Dedifferentiated amniotic fluid mesenchymal stem cell (primary cell): ENCODE measurements at regions not wholly inside any gene's neighbourhood (a gene's known extent, or its start where the extent isn't known, plus 50 kb on each side); places are given as distances from the start of the nearest gene placed in this dataset.

Source experiments
- DNase-seq: peaks from one replicate; pipeline ENCODE4 v3.0.0-alpha.2; 2016; ENCODE audit errors: extremely low spot score

DNA sequence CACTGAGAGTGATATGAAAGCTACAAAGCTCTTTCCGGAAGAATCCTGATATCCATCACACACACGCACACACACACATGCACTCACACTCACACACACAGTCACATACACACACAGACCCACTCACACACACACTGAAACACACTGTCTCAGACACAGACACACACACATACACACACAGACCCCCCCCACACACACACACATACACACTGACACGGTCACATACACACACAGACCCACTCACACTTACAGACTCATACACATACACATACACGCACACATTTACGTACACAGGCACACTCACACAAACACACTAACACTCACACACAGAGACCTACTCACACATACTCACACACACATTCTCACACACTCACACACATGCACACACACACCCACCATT, 58.6 kb downstream of the LIG4 start:
- no peak for DNase-seq

DNA sequence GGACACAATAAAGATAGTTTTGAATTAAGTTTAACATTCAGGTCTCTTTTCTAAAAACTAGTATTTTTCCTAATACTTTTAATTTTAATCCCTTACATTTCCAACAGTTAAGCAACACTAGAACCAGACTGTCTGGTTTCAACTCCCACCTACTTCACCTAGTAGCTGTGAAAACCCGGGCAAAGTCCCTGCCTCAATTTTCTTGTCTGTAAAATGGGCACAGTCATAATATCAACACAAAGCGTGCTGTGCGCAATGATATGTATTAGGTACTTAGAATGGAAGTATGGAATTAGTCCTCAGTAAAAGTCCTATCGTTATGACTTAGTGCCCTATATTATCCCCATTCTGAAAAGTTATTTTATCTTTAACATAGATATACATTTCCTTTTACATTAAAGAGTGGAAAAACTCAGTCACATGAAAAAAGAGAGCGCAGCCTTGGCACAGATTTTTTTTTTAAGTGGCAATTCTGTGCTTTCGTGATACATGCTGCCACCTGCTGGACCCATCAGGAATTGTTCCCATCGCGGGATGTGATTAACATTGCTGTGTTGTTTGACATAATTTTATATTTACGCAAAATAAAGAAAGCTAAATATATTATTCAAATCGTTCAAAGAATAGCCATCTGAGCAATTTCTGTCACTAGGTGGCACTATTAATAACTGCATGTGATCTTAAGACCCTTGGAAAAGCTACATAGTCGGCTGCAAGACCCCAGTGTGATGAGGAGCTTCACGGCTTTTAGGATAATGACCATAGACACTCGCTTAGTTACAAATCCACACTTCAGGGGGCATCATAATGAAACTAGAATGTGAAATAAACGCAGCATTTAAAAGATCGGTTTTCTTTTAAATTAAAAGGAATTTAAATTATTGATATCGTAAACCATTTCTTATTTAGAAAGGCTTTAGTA, 59.9 kb downstream of the LIG4 start:
- peak; percentile 37 for DNase-seq

DNA sequence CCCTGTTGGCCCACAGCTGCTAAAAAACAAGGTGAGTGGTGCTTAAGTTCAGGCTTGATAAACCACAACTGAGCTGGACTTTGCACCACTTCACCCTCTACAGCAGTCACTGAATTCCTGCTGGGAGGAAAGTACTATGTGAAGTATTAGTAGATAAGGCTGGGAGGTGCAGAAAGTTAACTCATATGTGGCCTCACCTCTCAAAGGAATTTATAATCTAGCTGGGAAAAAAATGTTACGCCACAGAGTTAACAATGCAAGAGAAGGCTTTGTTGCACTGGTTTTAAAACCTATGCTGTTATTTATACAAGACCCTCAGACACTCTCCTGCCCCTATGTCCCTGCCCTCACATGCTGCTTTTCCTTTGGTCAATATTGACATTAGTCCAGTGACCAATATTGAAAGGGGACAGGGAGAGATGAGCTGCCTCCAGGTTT, 60.9 kb downstream of the LIG4 start:
- no peak for DNase-seq

DNA sequence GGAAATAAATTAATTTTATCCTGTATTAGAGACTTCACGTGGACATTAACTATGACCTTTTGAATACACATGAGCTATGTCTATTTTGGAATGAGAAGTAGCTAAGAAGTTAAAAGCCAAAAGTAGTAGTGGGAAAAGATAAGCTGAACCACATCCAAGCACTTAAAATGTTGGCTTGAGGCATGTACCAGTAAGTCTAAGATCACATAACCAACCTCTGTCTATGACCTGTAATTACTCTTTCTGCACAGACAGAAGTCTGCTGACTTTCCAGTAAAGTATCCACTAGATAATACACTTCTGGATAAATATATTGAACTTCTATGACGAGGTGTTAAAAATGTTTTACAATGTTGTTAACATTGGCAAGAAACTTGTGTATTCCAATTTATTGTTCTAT, 68.7 kb downstream of the LIG4 start:
- DNase-seq = no peak

DNA sequence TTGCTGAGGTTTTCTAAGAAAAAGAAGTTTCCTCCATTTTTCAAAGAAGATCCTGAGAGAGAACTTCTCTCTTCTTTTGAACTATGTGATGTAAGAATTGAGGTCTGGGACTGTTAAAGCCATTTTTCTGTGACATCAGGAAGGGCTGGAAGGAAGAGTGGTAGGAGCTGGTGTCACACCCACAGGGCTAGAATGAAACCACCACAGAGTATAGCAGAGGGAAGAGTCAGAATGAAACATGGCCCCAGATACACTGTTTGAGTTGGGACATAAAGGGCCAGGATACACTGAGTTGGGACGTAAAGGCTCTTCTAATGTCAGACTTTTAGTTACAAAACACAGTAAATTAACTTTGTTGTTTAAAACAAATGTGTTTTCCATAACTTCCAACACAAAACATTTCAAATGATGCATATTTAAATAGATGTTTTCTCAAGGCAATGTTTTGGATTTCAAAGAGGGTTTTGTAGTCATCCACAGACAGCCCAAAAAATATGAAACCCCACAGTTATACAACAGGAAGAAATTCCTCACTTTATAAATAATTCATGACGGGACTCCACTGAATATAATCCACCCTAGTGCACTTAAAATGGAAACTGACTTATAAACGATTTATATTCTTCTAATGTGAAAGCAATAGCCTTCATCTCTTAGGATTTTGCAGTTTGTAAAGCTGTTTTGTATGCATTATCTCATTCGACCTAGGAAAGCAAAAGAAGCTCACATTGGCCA, 72.5 kb downstream of the LIG4 start:
- no peak for DNase-seq

DNA sequence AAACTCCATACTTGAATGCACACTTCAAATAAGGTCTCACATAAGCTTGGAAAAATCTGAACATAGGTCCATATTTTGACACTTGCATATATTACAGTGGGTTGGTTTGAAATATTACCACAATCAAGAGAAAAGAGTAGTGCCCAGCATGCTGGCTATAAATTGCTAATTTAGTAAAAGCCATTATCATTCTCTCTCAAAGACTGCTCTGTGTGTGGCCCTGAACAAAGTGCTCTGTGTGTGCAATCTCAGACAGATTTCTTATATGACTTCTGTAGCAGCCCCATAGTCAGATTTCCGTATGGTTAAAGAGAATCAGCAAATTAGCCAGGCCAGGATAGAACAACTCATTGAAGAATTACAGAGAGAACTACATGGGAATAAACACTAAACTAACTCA, 78.2 kb downstream of the LIG4 start:
- no peak for DNase-seq

DNA sequence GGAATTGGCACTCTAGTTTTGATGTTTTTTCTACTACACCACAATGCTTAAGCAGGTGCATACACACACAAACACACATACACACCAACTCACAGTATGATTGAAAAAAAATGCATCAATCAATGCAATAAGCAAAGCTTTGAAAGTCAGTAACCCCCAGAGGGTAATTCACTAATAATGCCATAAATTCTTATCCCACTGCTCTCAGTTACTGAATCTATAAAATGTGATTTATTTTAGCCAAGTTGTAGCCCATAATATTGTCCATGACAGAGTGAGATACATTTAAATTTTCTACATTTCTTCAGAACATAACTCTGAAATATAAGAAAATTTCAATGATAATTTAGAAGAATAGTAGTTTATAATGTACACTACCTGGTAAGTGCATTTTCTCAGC, 87.9 kb downstream of the LIG4 start:
- no peak for DNase-seq

DNA sequence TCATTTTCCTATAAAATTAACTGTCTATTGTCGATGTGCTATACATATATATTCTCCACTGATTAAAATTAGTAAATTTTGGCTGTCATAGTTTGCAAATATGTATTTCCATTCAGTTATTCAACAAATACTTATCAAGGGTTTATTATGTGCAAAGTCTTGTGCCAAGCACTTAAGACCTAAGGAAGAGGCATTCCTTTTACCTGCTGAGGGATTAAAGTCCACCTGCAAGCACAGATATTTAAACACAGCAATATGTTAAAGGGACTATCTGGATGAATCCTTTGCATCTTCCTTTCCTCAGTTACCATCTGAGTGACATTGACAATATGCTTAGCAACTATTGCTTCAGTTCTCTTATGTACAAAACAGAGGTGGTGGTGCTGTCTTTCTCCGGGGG, 89.3 kb downstream of the LIG4 start:
- DNase-seq = no peak

DNA sequence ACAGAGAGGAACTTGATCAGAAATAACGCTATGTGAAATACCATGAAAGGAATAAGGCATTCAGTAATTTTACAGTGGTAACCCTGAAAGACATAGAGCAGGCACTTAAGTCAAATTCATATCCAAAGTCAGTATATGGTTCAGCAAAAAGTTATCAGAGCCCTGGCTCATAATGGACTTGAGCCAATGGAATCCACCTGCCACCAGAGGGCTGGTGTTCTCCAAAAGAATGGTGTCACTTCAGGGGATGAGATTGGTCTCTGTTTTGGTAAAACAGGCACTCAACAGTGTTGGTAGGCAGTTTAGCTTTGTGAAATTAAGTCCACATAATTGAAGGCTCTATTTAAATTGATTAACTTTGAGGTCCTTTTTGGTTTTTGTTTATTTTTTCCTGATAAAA, 93.9 kb downstream of the LIG4 start:
- DNase-seq = no peak

DNA sequence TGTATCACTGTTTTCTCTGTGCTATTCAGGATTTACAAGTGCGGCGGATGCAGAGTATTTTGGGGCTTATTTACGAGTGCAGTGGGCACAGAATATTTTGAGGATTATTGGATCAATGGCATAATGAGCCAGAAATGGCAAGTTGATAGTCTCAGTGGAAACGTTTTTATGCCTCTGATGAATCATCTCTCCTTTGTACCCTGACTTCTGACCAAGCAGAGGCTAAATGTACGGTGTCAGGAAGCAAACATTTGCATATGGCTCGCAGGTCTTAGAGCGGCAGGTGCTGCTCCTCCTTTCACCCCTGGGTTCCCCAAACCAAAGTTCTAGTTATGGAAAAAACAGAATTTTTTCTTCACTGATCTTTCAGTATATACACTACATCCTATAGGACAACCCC, 94.5 kb downstream of the LIG4 start:
- DNase-seq = no peak

DNA sequence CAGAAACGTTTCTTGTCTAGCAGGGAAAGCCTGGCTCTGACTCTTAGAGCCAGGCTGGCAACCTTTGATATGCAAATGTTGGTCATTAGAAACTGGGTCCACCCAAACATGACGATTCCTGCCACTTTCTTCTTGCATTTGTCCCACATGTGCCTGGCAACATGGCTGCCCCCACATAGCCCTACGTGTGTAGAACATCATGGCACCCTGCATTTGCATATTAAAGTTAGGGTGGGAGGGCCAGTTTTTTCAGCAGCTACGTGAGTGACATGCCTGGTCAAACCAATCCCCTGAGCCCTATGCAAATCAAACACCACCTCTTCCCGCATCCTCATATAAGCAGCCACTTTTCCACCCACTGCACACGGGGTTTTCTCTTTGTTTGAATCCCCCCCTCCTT, 95.0 kb downstream of the LIG4 start:
- DNase-seq = no peak

DNA sequence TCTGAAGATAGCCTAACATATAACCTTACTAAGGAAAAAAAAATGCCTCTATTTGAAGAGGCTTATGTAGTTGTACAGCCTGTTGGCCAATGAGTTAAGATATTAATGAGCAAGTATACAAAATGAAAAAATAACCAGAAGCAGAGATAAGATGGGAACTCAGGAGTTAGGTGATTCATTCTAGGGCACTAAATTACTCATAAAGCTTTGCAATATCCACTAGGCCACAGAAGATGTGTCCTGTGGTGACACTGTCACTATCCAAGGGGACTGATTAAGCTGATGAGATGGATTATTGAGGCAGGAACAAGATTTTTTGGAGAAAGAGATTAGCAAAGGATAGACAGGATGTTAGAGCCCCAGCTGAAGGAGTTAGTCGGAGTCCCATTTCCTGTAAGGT, 99.6 kb downstream of the LIG4 start:
- DNase-seq = no peak

DNA sequence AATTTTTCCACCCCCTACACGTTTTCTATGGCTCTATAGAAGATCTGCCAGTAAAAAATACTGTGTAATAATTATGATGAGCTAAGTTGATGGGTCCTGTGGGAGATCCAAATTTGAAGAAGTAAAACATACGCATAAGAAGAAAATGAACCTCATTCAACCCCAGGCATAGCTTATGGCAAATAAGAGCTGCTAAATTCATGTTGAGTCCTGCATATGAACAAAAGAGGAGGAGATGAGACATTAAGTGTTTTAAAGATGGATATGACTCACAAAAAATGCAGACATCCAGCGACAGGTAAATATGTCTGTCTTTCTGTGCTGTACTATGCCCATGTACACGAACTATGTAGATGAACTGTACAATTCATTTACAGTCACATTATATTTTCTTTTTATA, 101.9 kb downstream of the LIG4 start:
- DNase-seq = no peak

DNA sequence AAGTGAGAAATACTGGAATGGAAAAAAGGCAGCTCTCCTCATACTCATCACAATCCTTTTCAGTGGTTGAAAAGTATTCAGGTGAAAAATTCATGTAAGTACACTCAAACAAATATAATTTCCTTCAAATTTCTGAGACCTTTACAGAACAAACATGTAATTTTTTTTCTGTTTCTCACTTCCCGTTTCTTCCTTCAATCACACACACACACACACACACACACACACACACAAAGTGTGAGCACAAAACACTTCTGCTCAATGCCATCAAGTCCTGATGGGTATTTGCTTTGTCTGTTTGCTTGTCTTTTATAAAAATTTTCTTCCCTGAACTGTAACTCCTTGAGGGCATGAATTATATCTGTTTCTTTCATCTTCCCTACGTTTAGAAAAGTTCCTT, 110.6 kb downstream of the LIG4 start:
- DNase-seq = no peak

DNA sequence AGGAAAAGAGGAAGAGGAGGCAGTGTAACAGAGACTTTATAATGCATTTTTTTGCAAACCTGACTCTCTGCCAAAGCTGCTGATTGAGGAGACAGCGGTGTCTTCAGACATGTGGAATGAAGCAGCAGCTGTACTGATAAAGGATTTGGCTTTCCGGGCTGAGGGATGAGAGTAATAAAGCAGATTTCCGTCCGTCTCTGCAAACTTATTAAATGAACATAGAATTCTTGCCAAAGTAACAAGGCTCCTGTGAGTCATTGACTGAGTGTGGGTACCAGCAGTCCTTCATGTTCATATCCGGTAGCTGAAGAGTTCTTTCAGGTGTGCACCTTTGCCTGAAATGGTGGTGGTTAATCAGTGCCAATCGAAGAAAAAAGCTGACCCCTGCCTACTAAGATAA, 112.6 kb downstream of the LIG4 start:
- DNase-seq = no peak

DNA sequence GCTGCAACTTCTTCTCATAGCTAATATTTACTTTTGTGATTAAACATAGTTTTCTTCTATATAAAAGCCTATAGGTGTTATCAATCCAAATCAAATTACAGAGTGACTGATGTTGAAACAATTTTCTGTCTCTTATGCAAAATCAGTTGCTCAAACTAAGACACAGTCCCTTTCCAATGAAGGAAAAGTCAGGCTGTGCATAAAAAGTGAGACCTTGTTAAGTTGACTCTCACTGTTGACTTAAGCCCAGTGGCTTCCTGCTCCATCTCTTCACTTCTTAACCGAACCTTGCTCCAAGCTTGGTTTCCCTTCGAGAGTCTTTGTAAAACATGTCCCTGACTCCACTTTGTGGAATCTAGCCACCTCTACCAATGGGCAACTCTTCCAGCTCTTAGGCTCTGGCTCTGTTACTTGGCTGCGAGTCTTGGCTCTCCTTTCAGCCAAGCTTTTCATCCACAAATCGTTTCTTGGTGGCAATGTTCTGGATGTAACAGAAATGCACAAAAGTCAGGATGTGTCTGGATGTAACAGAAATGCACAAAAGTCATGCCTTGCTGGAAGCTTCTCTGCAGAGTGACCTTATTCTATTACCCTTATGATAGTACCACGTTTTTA, 118.9 kb downstream of the LIG4 start:
- DNase-seq = no peak

DNA sequence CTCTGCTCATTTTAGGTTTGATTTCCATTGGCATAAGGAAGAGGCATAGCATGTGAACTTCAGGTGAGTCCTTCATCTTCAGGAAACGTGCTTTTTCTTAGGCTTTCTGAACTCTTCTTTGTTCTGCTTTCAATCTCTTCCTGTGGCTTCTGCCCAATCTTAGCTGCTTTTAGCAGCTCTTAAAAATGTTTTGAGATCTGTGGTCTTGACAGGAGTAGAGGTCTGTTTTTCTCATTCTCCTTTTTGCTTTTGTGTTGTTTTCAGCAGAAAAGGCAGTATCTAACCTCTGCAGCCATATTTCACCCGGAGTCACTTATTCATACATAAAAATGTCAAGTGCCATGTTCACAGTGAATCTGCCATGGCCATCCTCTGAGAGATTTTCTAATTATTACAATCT, 120.3 kb downstream of the LIG4 start:
- no peak for DNase-seq

DNA sequence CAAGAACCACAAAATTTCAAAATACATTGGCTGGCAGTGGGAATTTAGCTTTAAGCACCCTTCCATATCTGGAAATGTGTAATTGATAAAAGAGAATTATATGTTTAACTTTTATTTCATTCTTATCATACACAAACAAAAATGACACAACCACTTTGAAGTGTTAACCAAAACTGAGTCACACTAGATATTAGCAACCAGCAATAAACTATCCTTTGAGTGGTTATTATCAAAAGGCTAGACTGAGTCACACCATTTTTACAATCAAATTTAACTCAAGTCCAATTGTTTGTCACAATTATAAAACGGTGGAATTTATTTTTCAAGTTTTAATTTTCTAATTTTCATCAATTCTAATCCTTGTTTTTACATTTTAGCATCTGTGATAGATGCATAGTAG, 121.7 kb downstream of the LIG4 start:
- DNase-seq = no peak

DNA sequence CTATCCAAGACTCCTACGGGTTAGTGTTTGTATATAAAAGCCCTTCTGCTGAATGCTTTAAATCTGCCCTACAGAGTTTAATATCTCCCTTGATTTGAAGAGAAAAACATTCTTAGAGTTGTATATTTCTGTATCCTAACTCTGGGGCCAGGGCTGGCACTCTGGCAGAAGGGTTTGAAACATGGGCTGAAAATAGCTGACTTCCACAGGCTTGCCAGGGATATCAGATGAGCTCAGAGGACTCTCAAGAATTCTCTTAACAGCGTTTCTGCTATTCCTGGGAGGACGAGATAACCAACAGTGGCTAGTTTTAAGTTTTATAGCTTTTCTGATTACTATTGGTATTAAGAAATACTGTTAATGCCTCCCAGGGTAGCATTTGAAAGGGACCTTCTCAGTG, 127.5 kb downstream of the LIG4 start:
- no peak for DNase-seq

DNA sequence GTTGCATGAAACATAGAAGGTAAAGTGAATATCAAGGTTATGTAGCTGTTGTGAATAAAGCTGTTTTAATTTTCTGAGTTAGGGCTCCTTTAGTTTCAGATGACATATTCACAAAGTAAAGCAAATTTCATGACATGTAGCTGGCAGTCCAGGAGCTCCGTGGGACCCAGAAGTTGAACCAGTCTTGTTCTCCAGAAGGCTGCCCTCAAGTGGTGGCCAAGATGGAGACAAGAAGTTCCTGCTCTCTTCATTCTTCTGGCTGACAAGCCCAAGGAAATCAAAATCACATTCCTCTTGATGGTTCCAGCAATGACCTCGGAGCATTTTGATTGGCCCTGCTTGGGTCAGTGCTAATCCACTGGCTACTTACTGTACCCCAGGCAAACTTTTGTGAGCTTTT, 128.7 kb downstream of the LIG4 start:
- DNase-seq = no peak

DNA sequence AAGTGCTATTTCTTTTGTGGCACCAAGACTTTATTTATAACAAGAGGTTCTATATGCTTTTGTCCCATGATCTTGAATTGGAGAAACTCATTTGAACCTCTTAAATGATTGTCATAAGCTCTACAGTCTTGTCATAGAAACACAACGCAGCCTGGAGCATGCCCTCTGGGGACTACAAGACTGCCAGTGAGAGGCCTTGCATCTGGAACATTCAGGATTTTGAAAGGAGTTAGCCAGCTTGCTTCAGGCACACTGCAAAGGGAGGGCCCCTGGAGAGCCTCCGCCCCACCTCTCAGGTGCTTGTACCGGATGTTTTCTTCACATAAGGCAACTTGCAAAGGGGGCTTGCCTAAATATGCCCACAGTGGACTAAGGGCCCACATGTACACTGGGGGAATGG, 130.5 kb downstream of the LIG4 start:
- no peak for DNase-seq

DNA sequence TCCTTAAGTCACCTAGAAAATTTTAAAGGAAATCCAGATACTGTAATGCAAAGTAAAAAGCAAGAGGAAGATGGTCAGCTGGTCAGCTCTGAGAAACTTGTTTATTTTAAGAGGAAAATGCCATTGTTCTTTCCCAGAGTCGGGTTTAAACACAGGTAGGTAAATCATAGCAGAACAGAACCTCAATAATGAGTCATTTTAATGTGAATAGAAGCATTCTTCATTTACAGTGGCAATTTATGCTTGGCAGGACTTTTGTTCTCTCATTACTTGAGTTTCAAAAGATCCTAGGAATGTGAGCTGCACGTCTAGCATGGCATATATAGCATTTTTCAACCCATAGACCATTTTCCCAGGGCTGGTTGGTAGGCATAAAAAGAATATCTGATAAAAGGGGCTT, 132.3 kb downstream of the LIG4 start:
- DNase-seq = no peak

DNA sequence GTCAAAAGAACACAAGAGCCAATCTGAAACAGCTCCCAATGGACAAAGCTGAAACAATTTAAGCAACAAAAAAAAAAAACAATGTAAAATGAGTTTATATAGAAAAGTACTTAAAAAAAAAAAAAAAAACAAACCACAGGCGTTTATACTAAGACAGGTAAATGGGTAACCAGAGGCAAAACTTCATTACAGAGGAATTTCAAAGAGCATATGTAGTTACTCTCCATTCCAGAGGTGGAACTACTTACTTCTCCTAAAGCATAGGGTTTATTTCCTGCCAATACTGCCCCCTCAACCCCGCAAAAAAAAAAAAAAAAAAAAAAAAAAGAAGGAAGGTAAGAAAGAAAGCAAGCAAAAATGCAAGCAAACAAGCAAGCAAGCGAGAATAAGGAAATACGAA, 132.9 kb downstream of the LIG4 start:
- DNase-seq = no peak
